H1 (cell line): ENCODE measurements at regions not wholly inside any gene's neighbourhood (a gene's known extent, or its start where the extent isn't known, plus 50 kb on each side); places are given as distances from the start of the nearest gene placed in this dataset.

ENCODE experiments used
- CTCF ChIA-PET: fragments of 300-600 bp; sonication (Branson Sonifier 250); formaldehyde crosslinking; loops from one replicate; lab custom pipeline; 2021; ENCODE audit not compliant: partially characterized antibody; lab: Charles Lee
- POLR2A ChIA-PET: fragments of 300-600 bp; sonication (Branson Sonifier 250); formaldehyde crosslinking; loops from one replicate; lab custom pipeline; 2021; ENCODE audit warnings: inconsistent platforms; ENCODE audit not compliant: partially characterized antibody; lab: Charles Lee
- DNase-seq, 2 experiments: peaks; one replicate each; pipeline versions ENCODE4 v3.0.0 to v3.0.0-alpha.2; 2010 to 2022; ENCODE audit warnings: low spot score in 2 of 2, low read depth in 1 of 2, mixed read lengths in 1 of 2
- FAIRE-seq: peaks from 2 replicates; lab custom pipeline; 2011; peaks lifted over from hg19 to GRCh38; lab: Jason Lieb, UNC
- H2AFZ ChIP-seq: 2 replicates; pipeline ENCODE4 v1.8.1; 2012; ENCODE audit warnings: low read length, inconsistent platforms
- H2AK5ac ChIP-seq: 2 replicates; pipeline ENCODE4 v1.6.1; 2013; ENCODE audit warnings: low read depth, low read length
- H2BK120ac ChIP-seq: replicated peaks from 2 replicates; pipeline ENCODE3; 2013; ENCODE audit warnings: low read depth, low read length, inconsistent platforms
- H2BK12ac ChIP-seq: 2 replicates; pipeline ENCODE4 v1.6.1; 2013; ENCODE audit warnings: low read depth, low read length
- H2BK15ac ChIP-seq: 2 replicates; pipeline ENCODE4 v1.6.1; 2013; ENCODE audit warnings: low read length
- H2BK20ac ChIP-seq: 2 replicates; pipeline ENCODE4 v1.6.1; 2013; ENCODE audit warnings: low read length
- H2BK5ac ChIP-seq: 2 replicates; pipeline ENCODE4 v1.6.1; 2013; ENCODE audit warnings: low read depth, low read length
- H3K14ac ChIP-seq: 2 replicates; pipeline ENCODE4 v1.6.1; 2013; ENCODE audit warnings: inconsistent platforms; ENCODE audit not compliant: insufficient read length
- H3K18ac ChIP-seq: 2 replicates; pipeline ENCODE4 v1.6.1; 2013; ENCODE audit warnings: low read length; ENCODE audit errors: extremely low read depth
- H3K23ac ChIP-seq: 2 replicates; pipeline ENCODE4 v1.6.1; 2013; ENCODE audit warnings: inconsistent platforms; ENCODE audit not compliant: insufficient read length
- H3K23me2 ChIP-seq: 2 replicates; pipeline ENCODE4 v1.6.1; 2013; ENCODE audit warnings: low read depth, low read length
- H3K27ac ChIP-seq: 2 replicates; pipeline ENCODE4 v1.6.1; 2011; ENCODE audit warnings: low read depth, low read length, inconsistent platforms
- H3K27me3 ChIP-seq, 4 experiments: replicated peaks in 1 of 4; 1 replicate in 1 of 4; 2 replicates in 3 of 4; pipeline versions ENCODE4 v1.6.1 to v1.8.1; 2011 to 2013; ENCODE audit warnings: low read length in 3 of 4, mild to moderate bottlenecking in 3 of 4, inconsistent platforms in 2 of 4, mixed read lengths in 2 of 4, moderate library complexity in 1 of 4; ENCODE audit not compliant: control insufficient read depth in 3 of 4, insufficient read depth in 3 of 4; ENCODE audit errors: extremely low read depth in 1 of 4
- H3K36me3 ChIP-seq, 4 experiments: 2 replicates each; pipeline versions ENCODE4 v1.6.1 to v1.8.1; 2011 to 2013; ENCODE audit warnings: mild to moderate bottlenecking in 4 of 4, low read length in 3 of 4, moderate library complexity in 2 of 4, control low read depth in 1 of 4, inconsistent platforms in 1 of 4; ENCODE audit not compliant: insufficient read depth in 4 of 4, control insufficient read depth in 2 of 4
- H3K4ac ChIP-seq: replicated peaks from 2 replicates; pipeline ENCODE3; 2013; ENCODE audit warnings: low read length, low read depth, mixed read lengths, inconsistent platforms; ENCODE audit not compliant: insufficient read length
- H3K4me1 ChIP-seq, 4 experiments: replicated peaks in 1 of 4; 1 replicate in 1 of 4; 2 replicates in 3 of 4; pipeline versions ENCODE4 v1.6.1 to v1.8.1; 2011 to 2013; ENCODE audit warnings: low read length in 3 of 4, inconsistent platforms in 2 of 4, mixed read lengths in 1 of 4; ENCODE audit not compliant: insufficient read depth in 4 of 4, control insufficient read depth in 3 of 4
- H3K4me2 ChIP-seq, 2 experiments: 2 replicates each; pipeline versions ENCODE4 v1.6.1 to v1.8.1; 2011 to 2013; ENCODE audit warnings: low read depth in 2 of 2, low read length in 2 of 2, control low read depth in 1 of 2, inconsistent platforms in 1 of 2, mild to moderate bottlenecking in 1 of 2; ENCODE audit not compliant: insufficient read depth in 1 of 2
- H3K4me3 ChIP-seq, 4 experiments: fragments of 200-600, 300-600 bp in 1 of 4; sonication (generic), shearing (Covaris generic), sonication (Bioruptor Twin) in 1 of 4; 2 replicates each; pipeline versions ENCODE4 v1.5.1 to v1.8.1; 2011 to 2016; ENCODE audit warnings: low read length in 4 of 4, low read depth in 3 of 4, control low read depth in 2 of 4, inconsistent platforms in 2 of 4, mild to moderate bottlenecking in 2 of 4, mixed read lengths in 1 of 4, moderate library complexity in 1 of 4; ENCODE audit not compliant: insufficient read depth in 2 of 4; ENCODE audit errors: extremely low read depth in 1 of 4
- H3K56ac ChIP-seq: replicated peaks from 2 replicates; pipeline ENCODE3; 2013; ENCODE audit warnings: low read depth, mild to moderate bottlenecking, mixed read lengths, low read length, inconsistent platforms; ENCODE audit not compliant: insufficient read length
- H3K79me1 ChIP-seq: 2 replicates; pipeline ENCODE4 v1.6.1; 2013; ENCODE audit warnings: low read depth, low read length, control low read depth
- H3K79me2 ChIP-seq, 2 experiments: 2 replicates each; pipeline versions ENCODE4 v1.6.1 to v1.8.1; 2012 to 2013; ENCODE audit warnings: low read length in 2 of 2, mild to moderate bottlenecking in 2 of 2, inconsistent platforms in 1 of 2; ENCODE audit not compliant: insufficient read depth in 2 of 2, control insufficient read depth in 1 of 2
- H3K9ac ChIP-seq, 4 experiments: replicated peaks in 1 of 4; 1 replicate in 1 of 4; 2 replicates in 3 of 4; pipeline versions ENCODE4 v1.6.1 to v1.8.1; 2011 to 2013; ENCODE audit warnings: low read depth in 3 of 4, low read length in 3 of 4, control low read depth in 2 of 4, mild to moderate bottlenecking in 2 of 4, moderate library complexity in 2 of 4, inconsistent platforms in 1 of 4; ENCODE audit errors: extremely low read depth in 1 of 4
- H3K9me3 ChIP-seq, 2 experiments: 2 replicates each; pipeline versions ENCODE4 v1.6.1 to v1.8.1; 2012 to 2013; ENCODE audit warnings: mild to moderate bottlenecking in 2 of 2, moderate library complexity in 2 of 2, control low read depth in 1 of 2, inconsistent platforms in 1 of 2, low read depth in 1 of 2, low read length in 1 of 2, mixed read lengths in 1 of 2; ENCODE audit not compliant: insufficient read depth in 2 of 2
- H4K20me1 ChIP-seq, 2 experiments: replicated peaks in 1 of 2; 2 replicates each; pipeline versions ENCODE3 to v1.8.1; 2011 to 2013; ENCODE audit warnings: inconsistent platforms in 2 of 2, low read length in 2 of 2, mild to moderate bottlenecking in 1 of 2; ENCODE audit not compliant: insufficient read depth in 2 of 2, control insufficient read depth in 1 of 2
- H4K5ac ChIP-seq: 2 replicates; pipeline ENCODE4 v1.6.1; 2013; ENCODE audit warnings: low read length, low read depth, mixed read lengths, inconsistent platforms; ENCODE audit not compliant: insufficient read length
- H4K8ac ChIP-seq: 2 replicates; pipeline ENCODE4 v1.8.0; 2013; ENCODE audit warnings: mild to moderate bottlenecking, moderate library complexity, low read length, inconsistent platforms; ENCODE audit not compliant: insufficient read depth; ENCODE audit errors: extremely low read depth
- H4K91ac ChIP-seq: replicated peaks from 2 replicates; pipeline ENCODE3; 2013; ENCODE audit warnings: low read length, mixed read lengths, inconsistent platforms; ENCODE audit not compliant: insufficient read length
- SP1 ChIP-seq: IDR thresholded peaks from 2 replicates; pipeline ENCODE4 v1.6.1; 2011; ENCODE audit warnings: low read depth, low read length
- TAF1 ChIP-seq: IDR thresholded peaks from 2 replicates; pipeline ENCODE4 v1.6.1; 2011; ENCODE audit warnings: mild to moderate bottlenecking, low read depth, low read length
- WGBS, 2 experiments: shearing (Covaris generic) in 1 of 2; methylation state at CpG; one replicate each; pipeline versions ENCODE4 v1.1.6 to v1.1.7; 2013 to 2015; ENCODE audit warnings: low lambda C conversion rate in 2 of 2, mixed read lengths in 2 of 2, inconsistent platforms in 1 of 2, low coverage in 1 of 2, missing lambda C conversion rate in 1 of 2; ENCODE audit not compliant: insufficient replicate concordance in 2 of 2, insufficient coverage in 1 of 2, insufficient read length in 1 of 2; ENCODE audit errors: extremely low coverage in 1 of 2, missing lambda C conversion rate in 1 of 2; 5-methylcytosine and 5-hydroxymethylcytosine counted together

DNA sequence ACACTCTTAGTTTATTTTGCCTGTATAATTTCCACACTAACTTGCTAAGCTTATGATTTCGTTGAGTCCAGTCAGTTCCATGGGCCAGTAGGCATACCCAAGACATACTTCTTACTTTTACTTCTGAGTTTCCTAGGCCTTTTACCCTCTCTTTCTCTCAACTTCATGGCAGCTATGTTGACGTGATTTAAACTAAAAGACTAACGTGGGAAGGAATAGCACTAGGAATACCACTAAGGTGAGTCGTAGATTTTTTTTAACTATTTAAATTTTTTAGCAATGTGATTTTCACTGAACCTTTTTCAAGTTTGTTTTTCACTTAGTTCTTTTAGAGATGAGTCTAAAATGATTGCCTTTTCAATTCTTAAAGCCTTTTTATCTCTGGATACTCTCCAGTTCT lies 793.5 kb upstream of the NOVA1 start:
- H3K18ac ChIP-seq = no peak overlapping the region
- H3K4ac ChIP-seq = no peak overlapping the region
- no peak overlapping the region for H4K5ac ChIP-seq
- H2BK15ac ChIP-seq = no peak overlapping the region
- H4K20me1 ChIP-seq = no peaks in the 10 kb centered on the region
- H3K27me3 ChIP-seq = no peaks in the 10 kb centered on the region
- no peak overlapping the region for H2AK5ac ChIP-seq
- H3K23me2 ChIP-seq = no peaks in the 10 kb centered on the region
- CTCF ChIA-PET = interaction anchor here (1.9 kb wide), 1 partner anchor 8 kb away, joined by 4 read pairs; no protein-coding TSS in a partner anchor
- no peak overlapping the region for H3K9ac ChIP-seq
- H3K56ac ChIP-seq = no peak overlapping the region
- 83% methylated on average over 4 of the region's 4 CpGs; no CpG with 5 or more reads in 1 of the 2 experiments for WGBS, 2 experiments
- POLR2A ChIA-PET = interaction anchor here (0.7 kb wide), 1 partner anchor 316 kb away, joined by 3 read pairs; no protein-coding TSS in a partner anchor
- no peak overlapping the region for H2BK120ac ChIP-seq
- no peak overlapping the region for H3K14ac ChIP-seq
- H2BK5ac ChIP-seq = no peak overlapping the region
- no peak overlapping the region for H3K4me3 ChIP-seq
- H2BK20ac ChIP-seq = no peak overlapping the region
- H3K9me3 ChIP-seq = no peaks in the 10 kb centered on the region
- no peak overlapping the region for H2BK12ac ChIP-seq
- no peak overlapping the region for H3K4me2 ChIP-seq
- TF ChIP-seq TAF1 = no peak
- TF ChIP-seq SP1 = no peak
- no peak for DNase-seq
- no peak overlapping the region for H4K8ac ChIP-seq
- H3K27ac ChIP-seq = no peak overlapping the region
- H3K79me2 ChIP-seq = no peaks in the 10 kb centered on the region
- H3K23ac ChIP-seq = no peak overlapping the region
- H3K36me3 ChIP-seq = no peaks in the 10 kb centered on the region
- no peak overlapping the region for H2AFZ ChIP-seq
- no peak overlapping the region for H4K91ac ChIP-seq
- no peaks in the 10 kb centered on the region for H3K4me1 ChIP-seq
- no peaks in the 10 kb centered on the region for H3K79me1 ChIP-seq
- FAIRE-seq = no peak
